ENCODE measurements at regions not wholly inside any gene's neighbourhood (a gene's known extent, or its start where the extent isn't known, plus 50 kb on each side); places are given as distances from the start of the nearest gene placed in this dataset.

- DNase-seq (ENCODE audit: extremely low read depth in 1 of 2, low read depth in 1 of 2), result no peak
Measured at GRCh38 chr4:110770353-110770752, 147.5 kb upstream of the PITX2 start.

DNA sequence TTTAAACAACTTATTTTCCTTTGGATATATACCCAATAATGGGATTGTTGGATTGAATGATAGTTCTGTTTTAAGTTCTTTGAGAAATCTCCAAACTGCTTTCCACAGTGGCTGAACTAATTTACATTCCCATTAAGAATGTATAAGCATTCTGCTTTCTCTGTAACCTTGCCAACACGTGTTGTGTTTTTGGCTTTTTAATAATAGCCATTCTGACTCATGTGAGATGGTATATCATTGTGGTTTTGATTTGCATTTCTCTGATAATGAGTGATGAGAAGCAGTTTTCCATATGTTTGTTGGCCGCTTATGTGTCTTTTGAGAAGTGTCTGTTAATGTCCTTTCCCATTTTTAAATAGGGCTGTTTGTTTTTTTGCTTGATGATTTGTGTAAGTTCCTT, 155.6 kb upstream of the PITX2 start:
- DNase-seq (ENCODE audit: extremely low read depth in 1 of 2, low read depth in 1 of 2), result no peak

DNA sequence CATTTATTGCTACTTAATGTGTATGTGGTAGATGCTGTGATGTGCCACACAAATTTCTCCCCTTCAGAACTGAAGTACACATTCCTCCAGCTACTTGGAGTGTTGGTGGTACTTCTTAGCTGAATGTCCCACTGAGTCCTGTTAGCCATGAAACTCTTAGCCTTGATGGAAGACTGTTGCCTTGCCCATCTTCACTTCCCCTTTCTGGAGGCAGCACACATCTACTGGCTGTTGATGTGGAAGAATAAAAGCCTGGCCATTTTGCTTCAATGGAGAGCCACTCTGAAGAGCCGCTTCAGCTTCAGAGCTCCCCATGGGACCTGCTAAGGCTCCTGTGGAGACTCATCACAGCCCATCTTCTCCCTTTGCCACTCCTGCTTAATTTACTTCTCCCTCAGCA, 157.7 kb upstream of the PITX2 start:
- no peak for DNase-seq (ENCODE audit: extremely low read depth in 1 of 2, low read depth in 1 of 2)

GRCh38 chr4:110781944-110782343, 159.1 kb upstream of the PITX2 start:
- no peak for DNase-seq (ENCODE audit: extremely low read depth in 1 of 2, low read depth in 1 of 2)

DNA sequence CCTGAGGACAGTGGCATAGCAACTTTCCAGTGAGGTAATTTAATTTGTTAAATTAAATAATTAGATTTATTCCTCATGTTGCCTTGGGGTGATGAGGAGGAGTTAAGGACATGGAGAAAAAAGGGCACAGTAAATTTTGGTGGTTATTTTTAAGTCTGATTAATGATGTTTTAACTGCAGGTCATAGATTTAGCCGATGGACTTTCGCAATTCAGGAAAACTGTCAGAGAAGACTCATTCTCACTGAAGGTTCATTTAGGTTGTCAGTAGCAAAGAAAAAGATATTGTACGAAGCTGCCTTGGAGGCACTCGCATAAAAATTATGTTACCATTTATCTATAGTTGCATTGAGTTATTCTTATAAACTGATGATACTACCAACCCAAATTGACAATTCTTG, 164.2 kb upstream of the PITX2 start:
- no peak for DNase-seq (ENCODE audit: extremely low read depth in 1 of 2, low read depth in 1 of 2)

DNA sequence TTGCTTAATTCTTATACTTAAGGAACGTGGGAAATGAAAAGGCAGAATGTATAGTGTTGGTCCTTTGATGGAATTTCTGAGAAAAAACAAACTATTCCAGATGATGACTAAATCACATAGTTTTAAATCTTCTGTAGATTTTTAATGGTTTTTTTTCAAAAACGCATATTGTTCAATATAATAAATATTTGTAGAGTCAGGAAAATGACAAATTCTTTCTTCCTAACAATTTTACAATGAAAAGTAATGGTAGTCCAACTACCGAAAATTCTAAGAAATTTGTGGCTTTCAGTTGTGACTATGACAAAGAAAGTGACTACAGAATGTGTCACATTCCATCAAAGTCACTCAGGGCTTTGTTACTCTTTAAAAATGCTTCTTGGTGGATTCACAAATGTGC, 164.8 kb upstream of the PITX2 start:
- no peak for DNase-seq (ENCODE audit: extremely low read depth in 1 of 2, low read depth in 1 of 2)

GRCh38 chr4:110788302-110788701, 165.4 kb upstream of the PITX2 start:
- DNase-seq (ENCODE audit: extremely low read depth in 1 of 2, low read depth in 1 of 2), result no peak

GRCh38 chr4:110792036-110792435, 169.2 kb upstream of the PITX2 start:
- no peak for DNase-seq (ENCODE audit: extremely low read depth in 1 of 2, low read depth in 1 of 2)

DNA sequence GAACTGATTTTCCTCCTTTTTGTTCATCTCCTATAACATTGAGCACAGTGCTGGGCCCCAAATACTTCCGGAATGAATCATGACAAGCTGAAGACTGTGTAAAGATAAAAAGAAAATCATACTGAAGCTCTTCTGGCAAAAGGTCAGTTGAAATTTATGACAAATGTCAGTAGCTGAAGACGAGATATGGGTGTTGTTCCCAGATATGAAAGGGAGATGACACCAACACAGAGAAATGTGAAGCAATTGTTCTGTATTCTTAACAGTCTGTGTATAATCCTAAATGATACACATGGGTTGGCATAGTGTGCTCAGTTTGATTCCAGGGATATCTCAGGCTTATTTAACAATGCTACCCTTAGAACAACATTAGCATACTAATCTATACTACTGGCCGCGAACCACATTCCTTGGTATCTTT, 170.5 kb upstream of the PITX2 start:
- DNase-seq (ENCODE audit: extremely low read depth in 1 of 2, low read depth in 1 of 2), result no peak

GRCh38 chr4:110793890-110794554, 171.1 kb upstream of the PITX2 start:
- DNase-seq (ENCODE audit: extremely low read depth in 1 of 2, low read depth in 1 of 2), result no peak

DNA sequence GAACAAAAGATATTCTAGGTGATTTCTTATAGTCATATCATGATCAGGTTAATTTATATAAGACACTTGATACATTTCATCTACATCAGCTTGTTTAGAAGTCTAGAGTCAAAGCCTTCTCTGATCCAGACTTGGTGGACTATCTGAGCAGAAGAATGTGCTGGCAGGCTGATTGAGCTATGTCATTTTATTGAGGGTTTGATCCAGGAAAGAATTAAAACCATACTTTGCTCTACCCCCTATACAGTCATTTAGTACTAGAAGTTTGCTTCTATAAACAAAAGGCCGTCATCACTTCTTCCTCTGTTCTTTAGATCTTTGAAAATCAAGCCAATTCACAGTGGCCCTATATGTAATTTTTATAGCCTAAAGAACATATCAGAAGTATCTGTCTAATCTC, 173.1 kb upstream of the PITX2 start:
- no peak for DNase-seq (ENCODE audit: extremely low read depth in 1 of 2, low read depth in 1 of 2)

GRCh38 chr4:110797486-110797885, 174.6 kb upstream of the PITX2 start:
- DNase-seq (ENCODE audit: extremely low read depth in 1 of 2, low read depth in 1 of 2), result no peak

DNA sequence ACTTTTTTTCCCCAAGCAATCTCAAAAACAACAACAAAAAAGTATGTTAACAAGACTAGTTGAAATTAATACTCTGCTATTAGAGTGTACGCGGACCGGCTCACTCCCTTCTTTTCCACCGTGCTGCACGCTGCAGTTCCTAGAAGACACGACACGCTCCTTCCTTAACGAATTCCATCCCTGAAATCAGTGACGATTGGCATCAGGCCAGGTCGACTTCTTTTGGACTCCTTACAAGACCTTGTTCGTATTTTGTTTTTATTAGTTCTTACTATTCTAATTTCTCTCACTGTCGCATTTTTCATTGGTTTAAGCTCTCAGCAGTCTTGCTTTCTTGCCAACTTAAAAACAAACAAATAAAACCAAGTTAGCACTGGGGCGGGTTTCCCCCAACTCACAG, 175.8 kb upstream of the PITX2 start:
- DNase-seq (ENCODE audit: extremely low read depth in 1 of 2, low read depth in 1 of 2), result no peak

DNA sequence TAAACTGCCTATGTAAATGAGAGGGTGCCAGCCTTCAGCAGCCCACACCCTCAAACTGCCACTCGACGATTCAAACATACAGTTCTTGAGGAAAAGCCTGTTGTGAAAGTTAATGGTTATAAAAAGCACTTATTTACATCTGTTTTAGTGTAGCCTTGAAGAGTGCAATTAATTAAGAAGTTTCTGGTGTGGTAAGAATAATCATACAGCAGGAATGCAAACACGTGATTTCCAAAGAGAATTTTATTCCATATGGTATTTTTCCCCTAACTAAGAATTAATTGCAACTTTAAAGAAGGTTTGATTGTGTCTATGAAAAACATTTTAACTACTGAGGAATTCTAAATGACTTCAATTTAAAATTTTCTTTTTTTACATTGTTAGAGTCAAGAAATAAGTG, 176.3 kb upstream of the PITX2 start:
- DNase-seq (ENCODE audit: extremely low read depth in 1 of 2, low read depth in 1 of 2), result no peak

DNA sequence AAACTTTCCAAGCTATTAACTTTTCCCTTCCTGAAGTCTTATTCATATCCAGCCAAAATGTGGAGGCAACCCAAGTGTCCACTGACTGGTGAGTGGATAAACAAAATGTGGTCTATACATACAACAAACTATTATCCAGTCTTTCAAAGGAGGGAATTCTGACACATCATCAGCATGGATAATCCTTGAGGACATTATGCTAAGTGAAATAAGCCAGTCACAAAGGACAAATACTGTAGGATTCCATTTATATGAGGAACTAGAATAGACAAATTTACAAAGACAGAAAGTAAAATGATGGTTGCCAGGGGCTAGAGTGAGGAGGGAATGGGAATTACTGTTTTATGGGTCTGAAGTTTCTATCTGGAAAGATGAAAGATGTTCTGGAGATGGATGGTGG, 178.7 kb upstream of the PITX2 start:
- no peak for DNase-seq (ENCODE audit: extremely low read depth in 1 of 2, low read depth in 1 of 2)

DNA sequence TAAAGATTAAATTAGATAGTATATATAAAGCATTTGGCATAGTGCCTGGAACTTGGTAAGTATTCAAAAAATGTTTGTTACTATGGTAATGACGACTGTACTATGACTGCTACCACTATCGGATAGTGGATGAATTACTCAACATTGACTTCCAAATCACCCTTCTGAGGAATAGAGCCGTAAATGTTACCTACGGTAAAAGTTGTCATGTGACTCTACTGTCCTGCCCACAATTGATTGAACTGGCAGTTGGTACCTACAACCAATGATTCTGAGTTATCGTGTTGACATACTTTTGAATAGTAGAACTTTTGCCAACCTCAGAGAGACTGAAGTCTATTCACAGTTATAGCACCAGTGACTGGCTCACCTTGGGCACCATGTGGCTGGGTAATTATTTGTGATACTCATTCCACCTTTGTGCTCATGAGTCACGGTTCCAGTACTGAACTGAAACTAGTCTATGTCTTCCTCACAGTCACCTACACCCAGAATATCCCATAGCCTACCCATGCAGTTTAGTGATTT, 185.5 kb upstream of the PITX2 start:
- DNase-seq (ENCODE audit: extremely low read depth in 1 of 2, low read depth in 1 of 2), result no peak

GRCh38 chr4:110815950-110816349, 193.1 kb upstream of the PITX2 start:
- DNase-seq (ENCODE audit: extremely low read depth in 1 of 2, low read depth in 1 of 2), result no peak

- no peak for DNase-seq (ENCODE audit: extremely low read depth in 1 of 2, low read depth in 1 of 2)
Measured at GRCh38 chr4:110816367-110816766, 193.5 kb upstream of the PITX2 start.

- no peak for DNase-seq (ENCODE audit: extremely low read depth in 1 of 2, low read depth in 1 of 2)
Measured at GRCh38 chr4:110821186-110821585, 198.3 kb upstream of the PITX2 start.

DNA sequence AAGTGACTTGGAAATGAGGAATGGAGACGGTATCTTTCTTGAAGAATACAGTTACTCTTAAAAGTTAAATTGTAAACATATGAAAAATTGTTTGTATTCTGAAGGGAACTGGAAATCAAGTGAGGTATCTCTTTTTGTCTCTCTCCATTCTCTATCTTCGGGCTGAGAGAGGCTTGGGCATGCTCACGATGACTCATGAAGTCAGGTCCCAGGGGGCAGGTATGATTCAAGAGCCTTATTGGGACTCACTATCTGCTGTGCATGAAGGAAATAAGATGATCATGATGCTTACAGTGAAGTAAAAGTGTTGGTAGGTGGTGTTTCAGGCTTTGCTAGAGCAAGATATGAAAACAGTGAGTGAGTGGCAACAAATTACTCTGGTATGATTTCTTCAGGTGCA, 200.4 kb upstream of the PITX2 start:
- DNase-seq (ENCODE audit: extremely low read depth in 1 of 2, low read depth in 1 of 2), result no peak

GRCh38 chr4:110824344-110824743, 201.5 kb upstream of the PITX2 start:
- DNase-seq (ENCODE audit: extremely low read depth in 1 of 2, low read depth in 1 of 2), result no peak

GRCh38 chr4:110826656-110827055, 203.8 kb upstream of the PITX2 start:
- no peak for DNase-seq (ENCODE audit: extremely low read depth in 1 of 2, low read depth in 1 of 2)

- no peak for DNase-seq (ENCODE audit: extremely low read depth in 1 of 2, low read depth in 1 of 2)
Measured at GRCh38 chr4:110830461-110830860, 207.6 kb upstream of the PITX2 start.

All from stimulated activated CD8-positive, alpha-beta memory T cell treated with anti-CD3 and anti-CD28 coated beads, Interleukin-7, amount 100 ng/mL, for 48 hours (primary cell).